Heart left ventricle (tissue), 16 donors: ENCODE measurements at regions not wholly inside any gene's neighbourhood (a gene's known extent, or its start where the extent isn't known, plus 50 kb on each side); places are given as distances from the start of the nearest gene placed in this dataset.

Experiments
- ATAC-seq, 4 donors: fragments of 200-7000 bp; cut with Tn5 transposase; one replicate each; pipeline ENCODE4 v1.9.1; 2020 to 2022; ENCODE audit warnings: moderate library complexity in 4 of 4, mild to moderate bottlenecking in 3 of 4, moderate number of reproducible peaks in 1 of 4
- DNase-seq, 5 donors: peaks; one replicate each; pipeline ENCODE4 v3.0.0-alpha.2; 2020
- H3K27ac ChIP-seq, 12 donors: fragments of 200-600 bp; sonication (generic) in 4 of 12; one replicate each; pipeline versions ENCODE4 v1.5.0 to v1.8.0; 2016 to 2022; ENCODE audit warnings: mild to moderate bottlenecking in 2 of 12
- H3K27me3 ChIP-seq, 9 donors: fragments of 200-600 bp; sonication (generic) in 2 of 9; one replicate each; pipeline versions ENCODE4 v1.5.1 to v1.8.0; 2016 to 2022; ENCODE audit warnings: mild to moderate bottlenecking in 3 of 9
- H3K36me3 ChIP-seq, 9 donors: fragments of 200-600 bp; sonication (generic) in 2 of 9; one replicate each; pipeline versions ENCODE4 v1.5.0 to v1.8.0; 2018 to 2022; ENCODE audit warnings: mild to moderate bottlenecking in 2 of 9
- H3K4me1 ChIP-seq, 12 donors: fragments of 200-600 bp; sonication (generic) in 4 of 12; one replicate each; pipeline versions ENCODE4 v1.5.0 to v1.8.0; 2016 to 2022; ENCODE audit warnings: mild to moderate bottlenecking in 3 of 12
- H3K4me3 ChIP-seq, 12 donors: fragments of 200-600 bp; sonication (generic) in 4 of 12; one replicate each; pipeline versions ENCODE4 v1.5.0 to v1.8.0; 2017 to 2022; ENCODE audit warnings: mild to moderate bottlenecking in 9 of 12, moderate library complexity in 4 of 12
- H3K9me3 ChIP-seq, 12 donors: fragments of 200-600 bp; sonication (generic) in 4 of 12; one replicate each; pipeline versions ENCODE4 v1.5.0 to v1.8.0; 2016 to 2022; ENCODE audit warnings: mild to moderate bottlenecking in 1 of 12
- POLR2A ChIP-seq, 2 donors: fragments of 450-650 bp; IDR thresholded peaks; one replicate each; pipeline ENCODE4 v1.6.1; 2017; ENCODE audit warnings: antibody characterized with exemption in 2 of 2, mild to moderate bottlenecking in 2 of 2, moderate library complexity in 2 of 2
- WGBS, 4 donors: extraction: QIAGEN DNeasy Blood & Tissue Kit in 2 of 4; methylation state at CpG; one replicate each; pipeline versions ENCODE4 v1.1.5 to v1.1.7; 2013 to 2018; 5-methylcytosine and 5-hydroxymethylcytosine counted together
- intact Hi-C, 10 donors: fragments of 100-400 bp; cut with DNase I; formaldehyde crosslinking; loops; one replicate each; pipeline versions ENCODE4 v1.11.1 to v1.14.2; 2022
- TF ChIP-seq, protein P1 (sequence below), 12 donors: fragments of 200-600 bp; sonication (generic) in 4 of 12; IDR thresholded peaks; one replicate each; pipeline versions ENCODE4 v1.5.0 to v1.8.0; 2018 to 2022; ENCODE audit warnings: antibody characterized with exemption in 12 of 12, mild to moderate bottlenecking in 5 of 12
- donor health status: ischemic (EF 13 %, LVEDD 7.1; RV severe dilation, severe dysfunction).
- donor health status: healthy with polysubstance abuse.
- donor health status: DM: no; HTN: yes; CAD: no.
- donor health status: DM: no; HTN: no; CAD: no.
- donor health status: ischemic (EF 25% LVEDD 6.9; RV normal size, moderate dysfunction).
- donor health status: ischemic (EF 25% LVEDD 5.7; RV mildly dilated, moderate dysfunction).
- donor health status: healthy.
- donor health status: DM: yes; HTN: yes; CAD: no.
- donor health status: ischemic (EF 35%, LVEDD 5.7; RV mildly dilated, moderate dysfunction).
- donor health status: nonischemic (EF 11% LVEDD 7.7; RV severe dilation, severe dysfunction).
- donor health status: DM: yes; HTN: yes; CAD: no.
- donor health status: PGD.
- donor health status: ischemic (EF 29% LVEDD 5.4; RV normal size, mild dysfunction).
- donor health status: nonischemic (EF 23%, LVEDD 6.1; RV moderate dilation, normal function).

DNA sequence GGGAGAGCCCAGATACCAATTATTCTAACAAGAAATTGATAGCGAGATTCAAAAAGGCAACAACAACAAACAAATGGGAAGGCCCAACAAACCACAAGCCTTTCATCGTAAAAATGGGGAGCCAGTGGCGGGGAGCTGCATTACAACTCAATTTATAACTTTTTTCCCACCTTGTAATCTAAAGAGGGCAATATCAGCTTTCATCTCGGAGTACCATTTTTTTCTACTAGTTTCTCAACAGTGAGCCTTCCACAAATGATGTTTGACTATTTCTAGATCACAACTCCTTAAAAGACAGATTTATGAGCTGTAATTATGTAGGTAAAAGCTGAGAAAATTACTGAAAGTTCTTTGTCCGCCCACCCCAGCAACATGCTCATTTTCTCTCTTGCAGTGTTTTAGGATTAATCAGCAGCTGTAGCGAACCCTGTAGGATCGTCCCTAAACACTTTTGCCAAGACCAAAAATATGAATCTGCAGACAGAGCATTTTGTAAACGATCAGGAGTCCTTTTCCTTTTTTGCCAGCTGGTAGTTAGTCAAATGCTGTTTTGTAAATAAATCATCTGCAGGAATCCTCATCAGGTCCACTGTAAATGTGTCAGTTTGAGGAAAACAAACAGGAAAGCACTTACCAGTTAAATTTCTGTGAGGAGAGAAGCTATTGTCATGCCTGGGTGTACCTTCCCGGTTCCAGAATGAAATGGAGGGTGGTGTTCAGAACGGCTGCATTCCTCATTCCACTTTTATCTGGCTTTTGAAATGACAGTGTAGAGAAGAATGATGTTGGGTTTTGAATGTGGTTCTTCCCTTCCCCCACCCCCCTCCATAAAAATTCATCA is 53.2 kb downstream of the EEF1B2 start:
- DNase-seq: no peak
- TF ChIP-seq, protein P1, sequence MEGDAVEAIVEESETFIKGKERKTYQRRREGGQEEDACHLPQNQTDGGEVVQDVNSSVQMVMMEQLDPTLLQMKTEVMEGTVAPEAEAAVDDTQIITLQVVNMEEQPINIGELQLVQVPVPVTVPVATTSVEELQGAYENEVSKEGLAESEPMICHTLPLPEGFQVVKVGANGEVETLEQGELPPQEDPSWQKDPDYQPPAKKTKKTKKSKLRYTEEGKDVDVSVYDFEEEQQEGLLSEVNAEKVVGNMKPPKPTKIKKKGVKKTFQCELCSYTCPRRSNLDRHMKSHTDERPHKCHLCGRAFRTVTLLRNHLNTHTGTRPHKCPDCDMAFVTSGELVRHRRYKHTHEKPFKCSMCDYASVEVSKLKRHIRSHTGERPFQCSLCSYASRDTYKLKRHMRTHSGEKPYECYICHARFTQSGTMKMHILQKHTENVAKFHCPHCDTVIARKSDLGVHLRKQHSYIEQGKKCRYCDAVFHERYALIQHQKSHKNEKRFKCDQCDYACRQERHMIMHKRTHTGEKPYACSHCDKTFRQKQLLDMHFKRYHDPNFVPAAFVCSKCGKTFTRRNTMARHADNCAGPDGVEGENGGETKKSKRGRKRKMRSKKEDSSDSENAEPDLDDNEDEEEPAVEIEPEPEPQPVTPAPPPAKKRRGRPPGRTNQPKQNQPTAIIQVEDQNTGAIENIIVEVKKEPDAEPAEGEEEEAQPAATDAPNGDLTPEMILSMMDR (IDR thresholded peaks at IDR 0.05): no peak
- no peak for TF ChIP-seq POLR2A (IDR thresholded peaks at IDR 0.05)
- WGBS, 4 donors: 28 to 40% (median 31%) methylated on average over 10 of the region's 10 CpGs
- intact Hi-C loops: no loop called here
- Histone ChIP-seq H3K4me1 (peaks cover 0 to 5% (median 0%) of the 10 kb centered on the region in 12 donors), H3K27ac (peak overlapping the region in 3 of 12 donors; percentile 9 to 28 (median 22)), H3K4me3 (peak overlapping the region in 8 of 12 donors; percentile 7 to 46 (median 32)), H3K27me3 (peaks cover 0 to 9% (median 0%) of the 10 kb centered on the region in 9 donors), H3K36me3 (no peaks in the 10 kb centered on the region), H3K9me3 (no peaks in the 10 kb centered on the region)
- ATAC-seq: peak in 1 of 4 donors; percentile 57

DNA sequence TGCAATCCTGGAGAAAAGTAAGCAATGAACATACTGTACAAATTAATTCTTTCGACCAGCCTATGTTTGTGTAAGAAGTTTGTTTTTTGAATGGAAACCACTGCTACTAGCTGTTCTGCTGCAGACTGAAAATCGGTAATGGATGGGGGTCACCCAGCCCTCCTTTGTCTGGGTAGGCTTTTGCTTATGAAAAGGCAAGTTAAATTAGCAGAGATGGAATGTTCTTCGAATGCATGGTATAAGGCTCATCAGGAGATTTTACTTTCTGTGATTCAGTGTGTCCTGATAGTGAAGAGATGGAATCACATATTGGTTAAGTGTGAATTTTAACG is 53.8 kb downstream of the EEF1B2 start:
- no peaks in the 10 kb centered on the region for H3K9me3 ChIP-seq
- 39 to 47% (median 45%) methylated on average over 4 of the region's 4 CpGs for WGBS, 4 donors
- intact Hi-C loops: no loop called here
- no peak overlapping the region for H3K27ac ChIP-seq
- ATAC-seq (no peak), DNase-seq (no peak)
- no peaks in the 10 kb centered on the region for H3K36me3 ChIP-seq
- H3K4me1 ChIP-seq: peaks cover 0 to 9% (median 0%) of the 10 kb centered on the region in 12 donors
- H3K4me3 ChIP-seq: peak overlapping the region in 5 of 12 donors; percentile 7 to 46 (median 38)
- no peak for TF ChIP-seq POLR2A (IDR thresholded peaks at IDR 0.05)
- TF ChIP-seq, protein P1 (IDR thresholded peaks at IDR 0.05): no peak
- H3K27me3 ChIP-seq: peaks cover 0 to 10% (median 0%) of the 10 kb centered on the region in 9 donors

DNA sequence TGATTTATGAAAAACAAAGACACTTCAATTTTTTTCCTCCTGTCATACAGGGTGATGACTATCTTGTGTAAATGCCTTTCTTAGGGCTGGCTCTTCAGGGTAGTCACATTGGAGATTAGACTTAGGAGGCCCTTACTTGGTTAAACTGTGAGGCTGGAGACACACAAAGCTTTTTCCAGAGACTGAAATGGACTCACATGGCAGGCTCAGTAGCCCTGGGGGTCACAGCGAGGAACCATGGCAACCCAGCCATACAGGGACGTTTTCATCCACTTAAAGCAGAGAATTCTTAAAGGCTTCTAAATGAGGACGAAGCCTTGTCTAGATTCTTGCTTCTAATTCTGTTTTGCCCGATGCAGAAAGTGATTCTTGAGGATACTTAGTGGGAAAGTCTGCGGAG is 57.3 kb upstream of the ZDBF2 start:
- TF ChIP-seq POLR2A (IDR thresholded peaks at IDR 0.05): no peak
- TF ChIP-seq, protein P1 (IDR thresholded peaks at IDR 0.05): no peak
- peaks cover 0 to 10% (median 0%) of the 10 kb centered on the region in 9 donors for H3K27me3 ChIP-seq
- peaks cover 0 to 18% (median 0%) of the 10 kb centered on the region in 12 donors for H3K4me1 ChIP-seq
- H3K27ac ChIP-seq: peak overlapping the region in 1 of 12 donors; percentile 30
- WGBS, 4 donors: 50 to 64% (median 59%) methylated on average over 5 of the region's 5 CpGs
- peak overlapping the region in 5 of 12 donors; percentile 11 to 30 (median 22) for H3K4me3 ChIP-seq
- intact Hi-C loops: no loop called here
- H3K36me3 ChIP-seq: no peaks in the 10 kb centered on the region
- ATAC-seq: no peak
- no peak for DNase-seq
- peaks cover 0 to 12% (median 0%) of the 10 kb centered on the region in 12 donors for H3K9me3 ChIP-seq

DNA sequence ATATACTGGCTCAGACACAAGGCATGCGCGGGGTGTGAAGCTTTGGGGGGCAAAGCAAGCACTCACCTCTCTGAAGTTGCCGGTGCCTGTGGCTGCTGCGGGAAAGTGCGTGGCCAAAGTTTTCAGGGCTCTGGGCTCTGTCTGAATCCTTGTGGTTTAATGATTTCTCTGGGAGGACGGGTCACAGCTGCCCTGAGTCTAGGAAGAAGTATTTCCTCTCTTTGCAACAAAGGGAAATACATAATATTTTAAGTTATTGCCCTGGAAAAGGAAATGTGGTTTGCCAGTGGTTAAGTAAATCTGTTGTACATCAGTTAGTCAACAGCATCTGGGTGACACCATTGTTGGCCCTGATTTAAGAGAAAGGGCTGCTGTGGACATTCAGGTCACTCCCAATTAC is 56.7 kb upstream of the ZDBF2 start:
- Histone ChIP-seq H3K27ac (peak overlapping the region in 1 of 12 donors; percentile 30), H3K9me3 (peaks cover 0 to 12% (median 0%) of the 10 kb centered on the region in 12 donors), H3K27me3 (peaks cover 0 to 10% (median 0%) of the 10 kb centered on the region in 9 donors), H3K4me3 (peak overlapping the region in 5 of 12 donors; percentile 11 to 30 (median 22)), H3K4me1 (peaks cover 0 to 18% (median 0%) of the 10 kb centered on the region in 12 donors), H3K36me3 (no peaks in the 10 kb centered on the region)
- ATAC-seq (peak in 2 of 4 donors; percentile 22 to 53), DNase-seq (no peak)
- 15 to 31% (median 28%) methylated on average over 6 of the region's 6 CpGs for WGBS, 4 donors
- no peak for TF ChIP-seq POLR2A (IDR thresholded peaks at IDR 0.05)
- TF ChIP-seq, protein P1 (IDR thresholded peaks at IDR 0.05): no peak
- intact Hi-C loops: no loop called here
